ENCODE measurements at regions not wholly inside any gene's neighbourhood (a gene's known extent, or its start where the extent isn't known, plus 50 kb on each side); places are given as distances from the start of the nearest gene placed in this dataset.

DNA sequence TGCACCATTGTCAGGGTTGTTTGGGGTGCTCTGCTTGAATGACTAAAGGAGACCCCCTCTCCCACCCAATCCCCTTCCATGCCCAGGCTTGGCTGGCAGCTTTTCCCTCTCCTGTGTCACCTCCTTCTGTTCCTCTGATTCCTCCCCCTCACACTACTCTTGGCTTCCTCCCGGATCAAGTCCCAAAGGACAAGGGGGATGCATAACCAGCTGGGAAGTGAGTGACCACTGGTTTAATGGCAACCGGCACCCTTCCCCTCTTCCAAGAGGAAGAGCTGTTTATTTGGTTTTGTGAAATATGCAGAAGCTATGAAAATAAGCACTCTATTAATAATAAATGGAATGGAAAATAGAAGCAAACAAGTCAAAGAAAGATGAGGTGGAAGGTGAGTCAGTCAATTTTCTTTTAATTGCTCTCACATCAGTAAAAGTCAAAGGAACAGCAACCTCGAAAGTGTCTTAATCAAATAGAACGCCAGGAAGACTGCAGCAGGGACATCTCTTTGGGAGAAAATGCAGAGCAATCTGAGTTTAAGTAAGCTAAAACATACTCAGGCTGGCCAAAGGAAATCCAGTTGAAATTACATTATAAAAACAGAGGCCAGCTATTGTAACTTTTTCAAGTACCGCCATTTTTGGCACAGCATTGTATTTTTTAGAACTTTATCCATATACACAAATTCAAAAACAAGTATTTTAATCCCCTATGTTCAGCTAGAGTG, 322.5 kb downstream of the SIPA1L2 start:
- no TSS peak for BruUV-seq (replicated peaks)
- FAIRE-seq (no peak), DNase-seq (ENCODE audit: low read depth, low spot score) (peak; percentile 29)
- Histone ChIP-seq H3K9me1 (replicated peaks; ENCODE audit: control insufficient read depth, extremely low read depth, insufficient read depth, low read length) (no peaks in the 10 kb centered on the region), H4K20me1 (replicated peaks; ENCODE audit: control insufficient read depth, extremely low read depth, insufficient read depth, low read length) (no peaks in the 10 kb centered on the region), H3K4me3 (replicated peaks in 1 of 3; ENCODE audit: insufficient read depth in 1 of 3, low read depth in 1 of 3, low read length in 3 of 3) (no peak overlapping the region), H3K36me3 (ENCODE audit: control insufficient read depth in 2 of 2, extremely low read depth in 1 of 2, insufficient read depth in 2 of 2, low read length in 2 of 2) (no peaks in the 10 kb centered on the region), H2AFZ (ENCODE audit: low read depth, low read length) (no peak overlapping the region), H3K9me3 (replicated peaks; ENCODE audit: control insufficient read depth, insufficient read depth, low read length) (no peaks in the 10 kb centered on the region), H3K4me1 (ENCODE audit: control insufficient read depth, extremely low read depth, insufficient read depth, low read length) (no peaks in the 10 kb centered on the region), H3K4me2 (ENCODE audit: insufficient read depth, low read length) (no peak overlapping the region), H3K27me3 (ENCODE audit: control insufficient read depth in 2 of 2, insufficient read depth in 2 of 2, low read length in 2 of 2) (no peaks in the 10 kb centered on the region), H3K79me2 (ENCODE audit: control insufficient read depth, insufficient read depth, low read length) (no peaks in the 10 kb centered on the region), H3K9ac (replicated peaks; ENCODE audit: extremely low read depth, insufficient read depth, low read length) (no peak overlapping the region), H3K27ac (ENCODE audit: insufficient read depth, low read depth, low read length) (no peak overlapping the region)
- TF ChIP-seq, protein P1, sequence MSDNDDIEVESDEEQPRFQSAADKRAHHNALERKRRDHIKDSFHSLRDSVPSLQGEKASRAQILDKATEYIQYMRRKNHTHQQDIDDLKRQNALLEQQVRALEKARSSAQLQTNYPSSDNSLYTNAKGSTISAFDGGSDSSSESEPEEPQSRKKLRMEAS (IDR thresholded peaks at IDR 0.05; ENCODE audit: insufficient read depth, insufficient read length): no peak
- no peak for TF ChIP-seq MYC (IDR thresholded peaks at IDR 0.05; ENCODE audit: low read depth, low read length)
- no peak for TF ChIP-seq POLR2AphosphoS5 (IDR thresholded peaks at IDR 0.05; ENCODE audit: insufficient read depth, low read depth, low read length)
- no peak for TF ChIP-seq FOS (IDR thresholded peaks at IDR 0.05; ENCODE audit: borderline replicate concordance, insufficient read depth, low read length)
- TF ChIP-seq JUN (IDR thresholded peaks at IDR 0.05; ENCODE audit: borderline replicate concordance, insufficient read depth, insufficient read length, low read depth): no peak
- no peak for TF ChIP-seq EZH2 (IDR thresholded peaks at IDR 0.05; ENCODE audit: borderline replicate concordance, low read depth, low read length, severe bottlenecking)
- no peak for TF ChIP-seq GATA2 (IDR thresholded peaks at IDR 0.05; ENCODE audit: insufficient read depth, insufficient read length, low read depth, low read length)
- TF ChIP-seq, protein P2, sequence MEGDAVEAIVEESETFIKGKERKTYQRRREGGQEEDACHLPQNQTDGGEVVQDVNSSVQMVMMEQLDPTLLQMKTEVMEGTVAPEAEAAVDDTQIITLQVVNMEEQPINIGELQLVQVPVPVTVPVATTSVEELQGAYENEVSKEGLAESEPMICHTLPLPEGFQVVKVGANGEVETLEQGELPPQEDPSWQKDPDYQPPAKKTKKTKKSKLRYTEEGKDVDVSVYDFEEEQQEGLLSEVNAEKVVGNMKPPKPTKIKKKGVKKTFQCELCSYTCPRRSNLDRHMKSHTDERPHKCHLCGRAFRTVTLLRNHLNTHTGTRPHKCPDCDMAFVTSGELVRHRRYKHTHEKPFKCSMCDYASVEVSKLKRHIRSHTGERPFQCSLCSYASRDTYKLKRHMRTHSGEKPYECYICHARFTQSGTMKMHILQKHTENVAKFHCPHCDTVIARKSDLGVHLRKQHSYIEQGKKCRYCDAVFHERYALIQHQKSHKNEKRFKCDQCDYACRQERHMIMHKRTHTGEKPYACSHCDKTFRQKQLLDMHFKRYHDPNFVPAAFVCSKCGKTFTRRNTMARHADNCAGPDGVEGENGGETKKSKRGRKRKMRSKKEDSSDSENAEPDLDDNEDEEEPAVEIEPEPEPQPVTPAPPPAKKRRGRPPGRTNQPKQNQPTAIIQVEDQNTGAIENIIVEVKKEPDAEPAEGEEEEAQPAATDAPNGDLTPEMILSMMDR (IDR thresholded peaks at IDR 0.05; ENCODE audit: extremely low read depth in 1 of 2, insufficient read depth in 1 of 2, low read depth in 1 of 2, low read length in 2 of 2): no peak
- no peak for TF ChIP-seq POLR2A (IDR thresholded peaks at IDR 0.05; ENCODE audit: low read depth, low read length)
- POLR2A ChIA-PET: no interaction called here
- CTCF ChIA-PET: no interaction called here
- dilution Hi-C loops (cut with MboI; ENCODE audit: extremely low pct_ligation_motif_present, low sequenced_read_pairs): no loop called here
- intact Hi-C loops (cut with micrococcal nuclease): loop anchor here (5.0 kb wide), 2 partner anchors 320 to 440 kb away; no protein-coding TSS in a partner anchor

Data from endothelial cell of umbilical vein (primary cell).